ENCODE measurements at regions not wholly inside any gene's neighbourhood (a gene's known extent, or its start where the extent isn't known, plus 50 kb on each side); places are given as distances from the start of the nearest gene placed in this dataset.

DNA sequence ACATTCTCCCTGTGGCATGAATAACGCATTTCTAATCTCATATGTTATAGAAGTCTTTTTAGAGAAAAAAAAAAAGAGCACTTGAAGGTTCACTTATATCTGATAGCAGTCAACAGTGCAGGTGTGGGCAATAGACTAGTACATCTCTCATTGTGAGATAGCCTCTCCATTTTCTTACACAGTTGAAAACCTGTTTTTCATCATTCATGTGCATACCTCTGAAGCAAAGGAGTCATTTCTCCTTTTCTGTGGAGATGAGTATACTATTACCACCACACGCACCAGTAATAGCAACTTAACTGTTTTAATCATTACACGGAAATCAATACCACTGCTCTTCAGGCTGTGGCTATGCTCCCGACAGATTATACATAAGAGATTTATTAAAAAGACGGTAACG is 1653.3 kb upstream of the TMEFF2 start:
- H3K4me3 ChIP-seq: no peak overlapping the region
- no peak overlapping the region for H3K27ac ChIP-seq
- H3K27me3 ChIP-seq: no peaks in the 10 kb centered on the region
- whole genome bisulfite sequencing: 74% methylated on average over 6 of the region's 6 CpGs
- no peak for DNase-seq (ENCODE audit: low spot score in 2 of 2)
- TF ChIP-seq POLR2A (IDR thresholded peaks at IDR 0.05): no peak
- no peak for TF ChIP-seq POLR2AphosphoS5 (IDR thresholded peaks at IDR 0.05)
- no peak for TF ChIP-seq EP300 (IDR thresholded peaks at IDR 0.05)
- TF ChIP-seq, protein P1, sequence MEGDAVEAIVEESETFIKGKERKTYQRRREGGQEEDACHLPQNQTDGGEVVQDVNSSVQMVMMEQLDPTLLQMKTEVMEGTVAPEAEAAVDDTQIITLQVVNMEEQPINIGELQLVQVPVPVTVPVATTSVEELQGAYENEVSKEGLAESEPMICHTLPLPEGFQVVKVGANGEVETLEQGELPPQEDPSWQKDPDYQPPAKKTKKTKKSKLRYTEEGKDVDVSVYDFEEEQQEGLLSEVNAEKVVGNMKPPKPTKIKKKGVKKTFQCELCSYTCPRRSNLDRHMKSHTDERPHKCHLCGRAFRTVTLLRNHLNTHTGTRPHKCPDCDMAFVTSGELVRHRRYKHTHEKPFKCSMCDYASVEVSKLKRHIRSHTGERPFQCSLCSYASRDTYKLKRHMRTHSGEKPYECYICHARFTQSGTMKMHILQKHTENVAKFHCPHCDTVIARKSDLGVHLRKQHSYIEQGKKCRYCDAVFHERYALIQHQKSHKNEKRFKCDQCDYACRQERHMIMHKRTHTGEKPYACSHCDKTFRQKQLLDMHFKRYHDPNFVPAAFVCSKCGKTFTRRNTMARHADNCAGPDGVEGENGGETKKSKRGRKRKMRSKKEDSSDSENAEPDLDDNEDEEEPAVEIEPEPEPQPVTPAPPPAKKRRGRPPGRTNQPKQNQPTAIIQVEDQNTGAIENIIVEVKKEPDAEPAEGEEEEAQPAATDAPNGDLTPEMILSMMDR (IDR thresholded peaks at IDR 0.05): no peak
- H3K9me3 ChIP-seq: no peaks in the 10 kb centered on the region
- no peaks in the 10 kb centered on the region for H3K36me3 ChIP-seq
- H3K4me1 ChIP-seq: no peaks in the 10 kb centered on the region

GRCh38 chr2:193847130-193847529 is 1652.4 kb upstream of the TMEFF2 start:
- no peak overlapping the region for H3K27ac ChIP-seq
- TF ChIP-seq POLR2AphosphoS5 (IDR thresholded peaks at IDR 0.05) (no peak), POLR2A (IDR thresholded peaks at IDR 0.05) (no peak), EP300 (IDR thresholded peaks at IDR 0.05) (no peak)
- TF ChIP-seq, protein P1 (IDR thresholded peaks at IDR 0.05): no peak
- H3K4me3 ChIP-seq: no peak overlapping the region
- no peaks in the 10 kb centered on the region for H3K27me3 ChIP-seq
- H3K36me3 ChIP-seq: no peaks in the 10 kb centered on the region
- no peak for DNase-seq (ENCODE audit: low spot score in 2 of 2)
- no peaks in the 10 kb centered on the region for H3K4me1 ChIP-seq
- 39% methylated on average over 3 of the region's 3 CpGs for WGBS
- no peaks in the 10 kb centered on the region for H3K9me3 ChIP-seq

- H3K4me1 ChIP-seq: no peaks in the 10 kb centered on the region
- no peak for DNase-seq (ENCODE audit: low spot score in 2 of 2)
- no peak overlapping the region for H3K4me3 ChIP-seq
- H3K9me3 ChIP-seq: no peaks in the 10 kb centered on the region
- H3K27ac ChIP-seq: no peak overlapping the region
- H3K27me3 ChIP-seq: no peaks in the 10 kb centered on the region
- WGBS: 56% methylated on average over 1 of the region's 1 CpG
- H3K36me3 ChIP-seq: no peaks in the 10 kb centered on the region
- TF ChIP-seq POLR2A (IDR thresholded peaks at IDR 0.05): no peak
- TF ChIP-seq, protein P1 (IDR thresholded peaks at IDR 0.05): no peak
- TF ChIP-seq POLR2AphosphoS5 (IDR thresholded peaks at IDR 0.05): no peak
- no peak for TF ChIP-seq EP300 (IDR thresholded peaks at IDR 0.05)
Observed at GRCh38 chr2:193845604-193846003, 1650.9 kb upstream of the TMEFF2 start.

GRCh38 chr2:193843675-193844074 is 1648.9 kb upstream of the TMEFF2 start:
- TF ChIP-seq EP300 (IDR thresholded peaks at IDR 0.05) (no peak), POLR2AphosphoS5 (IDR thresholded peaks at IDR 0.05) (no peak), POLR2A (IDR thresholded peaks at IDR 0.05) (no peak)
- TF ChIP-seq, protein P1 (IDR thresholded peaks at IDR 0.05): no peak
- H3K4me1 ChIP-seq: no peaks in the 10 kb centered on the region

GRCh38 chr2:193841384-193842150 is 1646.8 kb upstream of the TMEFF2 start:
- TF ChIP-seq POLR2AphosphoS5 (IDR thresholded peaks at IDR 0.05): no peak
- TF ChIP-seq, protein P1 (IDR thresholded peaks at IDR 0.05): no peak
- no peak for TF ChIP-seq POLR2A (IDR thresholded peaks at IDR 0.05)
- TF ChIP-seq EP300 (IDR thresholded peaks at IDR 0.05): no peak
- Histone ChIP-seq H3K27me3 (no peaks in the 10 kb centered on the region), H3K36me3 (no peaks in the 10 kb centered on the region), H3K9me3 (no peaks in the 10 kb centered on the region), H3K4me3 (no peak overlapping the region), H3K4me1 (no peaks in the 10 kb centered on the region), H3K27ac (no peak overlapping the region)
- DNase-seq (ENCODE audit: low spot score in 2 of 2): no peak
- 50% methylated on average over 3 of the region's 3 CpGs for WGBS

More at GRCh38 chr2:193843675-193844074, 1648.9 kb upstream of the TMEFF2 start:
- H3K4me3 ChIP-seq: no peak overlapping the region
- H3K36me3 ChIP-seq: no peaks in the 10 kb centered on the region
- WGBS: 77% methylated on average over 3 of the region's 3 CpGs
- H3K27me3 ChIP-seq: no peaks in the 10 kb centered on the region
- no peaks in the 10 kb centered on the region for H3K9me3 ChIP-seq
- DNase-seq (ENCODE audit: low spot score in 2 of 2): no peak
- H3K27ac ChIP-seq: no peak overlapping the region

Data from suprapubic skin (tissue), 4 donors.